Glutamatergic neuron (in vitro differentiated cells): ENCODE measurements at regions not wholly inside any gene's neighbourhood (a gene's known extent, or its start where the extent isn't known, plus 50 kb on each side); places are given as distances from the start of the nearest gene placed in this dataset.

Experiments
- DNase-seq: peaks from one replicate; pipeline ENCODE4 v3.0.0; 2022
- H3K27ac Mint-ChIP-seq: one replicate; pipeline ENCODE4 v1.8.0; 2020; ENCODE audit warnings: mild to moderate bottlenecking, mixed read lengths, inconsistent platforms; ENCODE audit not compliant: unreplicated experiment
- H3K27me3 Mint-ChIP-seq: one replicate; pipeline ENCODE4 v1.8.0; 2020; ENCODE audit warnings: mild to moderate bottlenecking, moderate library complexity, mixed read lengths, inconsistent platforms; ENCODE audit not compliant: unreplicated experiment
- H3K36me3 Mint-ChIP-seq: one replicate; pipeline ENCODE4 v1.8.0; 2020; ENCODE audit warnings: mild to moderate bottlenecking, mixed read lengths, inconsistent platforms; ENCODE audit not compliant: unreplicated experiment
- H3K4me1 Mint-ChIP-seq: one replicate; pipeline ENCODE4 v1.8.0; 2020; ENCODE audit warnings: mild to moderate bottlenecking, low read depth, mixed read lengths, inconsistent platforms; ENCODE audit not compliant: unreplicated experiment
- H3K4me3 Mint-ChIP-seq: one replicate; pipeline ENCODE4 v1.8.0; 2020; ENCODE audit warnings: mild to moderate bottlenecking, mixed read lengths, inconsistent platforms; ENCODE audit not compliant: unreplicated experiment
- H3K9me3 Mint-ChIP-seq: one replicate; pipeline ENCODE4 v1.8.0; 2020; ENCODE audit warnings: mild to moderate bottlenecking, moderate library complexity, mixed read lengths, inconsistent platforms; ENCODE audit not compliant: unreplicated experiment
- TF ChIP-seq, protein P1 (sequence below): fragments of 200-600 bp; sonication (generic); IDR thresholded peaks from one replicate; pipeline ENCODE4 v1.5.0; 2021; ENCODE audit not compliant: partially characterized antibody, unreplicated experiment

GRCh38 chr2:57677296-57677695, 369.3 kb upstream of the VRK2 start:
- H3K27me3 Mint-ChIP-seq = no peaks in the 10 kb centered on the region
- no peaks in the 10 kb centered on the region for H3K36me3 Mint-ChIP-seq
- TF ChIP-seq, protein P1, sequence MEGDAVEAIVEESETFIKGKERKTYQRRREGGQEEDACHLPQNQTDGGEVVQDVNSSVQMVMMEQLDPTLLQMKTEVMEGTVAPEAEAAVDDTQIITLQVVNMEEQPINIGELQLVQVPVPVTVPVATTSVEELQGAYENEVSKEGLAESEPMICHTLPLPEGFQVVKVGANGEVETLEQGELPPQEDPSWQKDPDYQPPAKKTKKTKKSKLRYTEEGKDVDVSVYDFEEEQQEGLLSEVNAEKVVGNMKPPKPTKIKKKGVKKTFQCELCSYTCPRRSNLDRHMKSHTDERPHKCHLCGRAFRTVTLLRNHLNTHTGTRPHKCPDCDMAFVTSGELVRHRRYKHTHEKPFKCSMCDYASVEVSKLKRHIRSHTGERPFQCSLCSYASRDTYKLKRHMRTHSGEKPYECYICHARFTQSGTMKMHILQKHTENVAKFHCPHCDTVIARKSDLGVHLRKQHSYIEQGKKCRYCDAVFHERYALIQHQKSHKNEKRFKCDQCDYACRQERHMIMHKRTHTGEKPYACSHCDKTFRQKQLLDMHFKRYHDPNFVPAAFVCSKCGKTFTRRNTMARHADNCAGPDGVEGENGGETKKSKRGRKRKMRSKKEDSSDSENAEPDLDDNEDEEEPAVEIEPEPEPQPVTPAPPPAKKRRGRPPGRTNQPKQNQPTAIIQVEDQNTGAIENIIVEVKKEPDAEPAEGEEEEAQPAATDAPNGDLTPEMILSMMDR = no peak
- DNase-seq = no peak
- H3K4me1 Mint-ChIP-seq = no peaks in the 10 kb centered on the region
- H3K27ac Mint-ChIP-seq = no peak overlapping the region
- no peaks in the 10 kb centered on the region for H3K9me3 Mint-ChIP-seq
- H3K4me3 Mint-ChIP-seq = no peak overlapping the region

- Mint-ChIP-seq H3K4me1 (no peaks in the 10 kb centered on the region), H3K27me3 (no peaks in the 10 kb centered on the region), H3K36me3 (no peaks in the 10 kb centered on the region), H3K27ac (no peak overlapping the region), H3K9me3 (peaks cover 2% of the 10 kb centered on the region), H3K4me3 (no peak overlapping the region)
- DNase-seq = no peak
- TF ChIP-seq, protein P1 = no peak
These were observed 365.0 kb upstream of the VRK2 start for GRCh38 chr2:57681650-57682049.

DNA sequence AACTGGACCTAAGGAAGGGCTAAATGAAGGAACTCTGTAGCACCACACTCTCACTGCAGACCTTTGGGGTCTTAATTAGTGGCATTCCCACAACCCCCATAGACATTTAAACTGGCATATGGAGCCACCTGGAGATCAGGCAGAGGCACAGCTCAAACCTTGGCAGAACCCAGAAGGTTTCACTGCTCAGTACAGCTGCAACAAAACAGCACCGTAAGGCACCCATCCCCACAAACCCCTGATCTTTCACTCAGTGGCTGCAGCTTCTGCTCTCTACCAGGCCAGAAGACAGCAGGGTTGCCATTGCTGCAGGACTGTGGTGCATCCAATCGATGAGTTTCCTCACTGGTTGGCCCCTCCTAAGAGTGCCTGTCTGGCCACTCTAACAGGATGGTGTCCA, 361.6 kb upstream of the VRK2 start:
- DNase-seq = no peak
- H3K36me3 Mint-ChIP-seq = no peaks in the 10 kb centered on the region
- no peak overlapping the region for H3K27ac Mint-ChIP-seq
- TF ChIP-seq, protein P1 = no peak
- no peaks in the 10 kb centered on the region for H3K27me3 Mint-ChIP-seq
- H3K4me3 Mint-ChIP-seq = no peak overlapping the region
- H3K4me1 Mint-ChIP-seq = no peaks in the 10 kb centered on the region
- H3K9me3 Mint-ChIP-seq = peaks cover 4% of the 10 kb centered on the region

DNA sequence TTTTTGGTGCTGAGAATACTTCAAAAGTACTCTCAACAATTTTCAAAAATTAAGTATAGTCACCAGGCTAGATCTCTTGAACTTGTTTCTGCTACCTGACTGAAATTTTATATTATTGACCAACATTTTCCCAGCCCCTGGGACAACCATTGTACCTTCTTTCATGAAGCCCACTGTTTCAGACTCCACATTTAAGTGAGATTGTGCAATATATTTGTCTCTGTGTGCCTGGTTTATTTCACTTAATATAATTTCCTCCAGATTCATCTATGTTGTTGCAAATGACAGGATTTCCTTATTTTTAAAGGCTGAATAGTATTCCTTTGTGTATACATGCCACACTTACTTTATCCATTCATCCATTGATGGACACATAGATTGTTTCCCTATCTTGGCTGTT, 354.2 kb upstream of the VRK2 start:
- Mint-ChIP-seq H3K36me3 (no peaks in the 10 kb centered on the region), H3K27me3 (no peaks in the 10 kb centered on the region), H3K4me1 (no peaks in the 10 kb centered on the region), H3K9me3 (peaks cover 2% of the 10 kb centered on the region), H3K4me3 (no peak overlapping the region), H3K27ac (no peak overlapping the region)
- DNase-seq = no peak
- TF ChIP-seq, protein P1 = no peak

DNA sequence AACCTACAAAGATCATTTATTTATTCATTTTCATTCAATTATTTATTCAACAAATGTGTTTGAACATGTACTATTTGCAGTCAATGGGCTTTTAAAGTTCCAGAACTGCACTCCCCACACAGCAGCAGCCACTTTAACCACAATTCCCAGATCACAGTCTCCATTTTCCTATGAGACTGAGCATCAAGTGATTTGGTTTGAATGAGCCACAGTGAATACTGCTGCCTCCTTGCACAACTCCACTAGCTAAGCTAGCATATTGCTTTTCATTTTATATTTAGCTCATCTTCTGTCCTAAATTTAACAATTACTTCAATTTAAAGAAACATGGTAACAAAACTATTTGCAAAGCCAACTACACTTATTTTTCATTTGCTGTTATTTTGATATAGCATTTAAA, 353.4 kb upstream of the VRK2 start:
- Mint-ChIP-seq H3K27me3 (no peaks in the 10 kb centered on the region), H3K27ac (no peak overlapping the region), H3K4me1 (no peaks in the 10 kb centered on the region), H3K9me3 (peaks cover 2% of the 10 kb centered on the region), H3K36me3 (no peaks in the 10 kb centered on the region), H3K4me3 (no peak overlapping the region)
- DNase-seq = no peak
- TF ChIP-seq, protein P1 = no peak
